ENCODE measurements at regions not wholly inside any gene's neighbourhood (a gene's known extent, or its start where the extent isn't known, plus 50 kb on each side); places are given as distances from the start of the nearest gene placed in this dataset.
"Not testable (repeated sequence)": the region's sequence is repeated elsewhere in the genome, so short reads cannot be mapped to it uniquely, and the experiment has no call there.

DNA sequence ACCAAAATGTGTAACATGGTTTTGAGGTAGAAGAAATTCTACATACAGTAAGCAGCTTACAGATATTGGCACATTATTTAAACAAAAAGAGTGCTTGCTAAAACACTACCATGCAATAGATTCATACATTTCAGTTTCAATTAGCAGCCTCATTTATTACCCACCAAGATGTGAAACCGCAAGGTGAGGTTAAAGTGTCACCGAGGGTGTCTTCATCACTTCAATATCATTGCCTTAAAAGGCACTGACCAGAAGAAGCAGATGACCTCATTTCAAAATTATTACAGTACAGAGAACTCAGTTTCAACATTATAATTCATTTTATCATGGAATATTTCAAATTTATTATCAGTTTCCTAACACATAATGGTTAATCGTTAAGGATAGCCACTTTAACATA, 302.2 kb downstream of the ISL1 start:
- H3K4me3 ChIP-seq, result no peak overlapping the region
- no peak overlapping the region for H3K27ac ChIP-seq
- WGBS, 2 donors, result 66 to 68% methylated on average over 3 of the region's 3 CpGs
- intact Hi-C loops (cut with DNase I), result no loop called here
- no peaks in the 10 kb centered on the region for H3K27me3 ChIP-seq
- no peaks in the 10 kb centered on the region for H3K36me3 ChIP-seq (replicated peaks in 1 of 2; ENCODE audit: insufficient read depth in 1 of 2, low read depth in 2 of 2)
- no peaks in the 10 kb centered on the region for H3K4me1 ChIP-seq
- TF ChIP-seq, protein P1, sequence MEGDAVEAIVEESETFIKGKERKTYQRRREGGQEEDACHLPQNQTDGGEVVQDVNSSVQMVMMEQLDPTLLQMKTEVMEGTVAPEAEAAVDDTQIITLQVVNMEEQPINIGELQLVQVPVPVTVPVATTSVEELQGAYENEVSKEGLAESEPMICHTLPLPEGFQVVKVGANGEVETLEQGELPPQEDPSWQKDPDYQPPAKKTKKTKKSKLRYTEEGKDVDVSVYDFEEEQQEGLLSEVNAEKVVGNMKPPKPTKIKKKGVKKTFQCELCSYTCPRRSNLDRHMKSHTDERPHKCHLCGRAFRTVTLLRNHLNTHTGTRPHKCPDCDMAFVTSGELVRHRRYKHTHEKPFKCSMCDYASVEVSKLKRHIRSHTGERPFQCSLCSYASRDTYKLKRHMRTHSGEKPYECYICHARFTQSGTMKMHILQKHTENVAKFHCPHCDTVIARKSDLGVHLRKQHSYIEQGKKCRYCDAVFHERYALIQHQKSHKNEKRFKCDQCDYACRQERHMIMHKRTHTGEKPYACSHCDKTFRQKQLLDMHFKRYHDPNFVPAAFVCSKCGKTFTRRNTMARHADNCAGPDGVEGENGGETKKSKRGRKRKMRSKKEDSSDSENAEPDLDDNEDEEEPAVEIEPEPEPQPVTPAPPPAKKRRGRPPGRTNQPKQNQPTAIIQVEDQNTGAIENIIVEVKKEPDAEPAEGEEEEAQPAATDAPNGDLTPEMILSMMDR (IDR thresholded peaks at IDR 0.05), result no peak
- TF ChIP-seq POLR2A (IDR thresholded peaks at IDR 0.05), result no peak
- DNase-seq (no peak), ATAC-seq (no peak)
- H3K9me3 ChIP-seq, result no peaks in the 10 kb centered on the region

DNA sequence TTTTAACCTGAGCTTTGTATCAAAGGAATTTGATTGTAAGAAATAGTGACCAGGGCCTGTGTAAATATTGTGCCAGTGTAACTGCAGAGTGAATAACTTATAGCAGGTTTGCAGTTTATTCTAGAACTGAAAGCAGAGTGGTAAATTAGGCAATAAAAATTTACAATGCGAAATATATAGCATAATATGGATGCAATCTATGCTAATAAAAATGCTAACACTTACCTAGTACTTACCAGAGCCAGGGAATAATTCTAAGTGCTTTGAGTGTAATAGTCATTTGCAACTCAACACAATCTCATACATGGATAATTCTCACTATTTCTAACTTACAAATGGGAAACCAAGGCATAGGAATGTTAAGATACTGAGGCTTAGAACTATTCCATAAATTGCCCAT, 303.4 kb downstream of the ISL1 start:
- Histone ChIP-seq H3K27ac (no peak overlapping the region), H3K4me1 (no peaks in the 10 kb centered on the region), H3K36me3 (replicated peaks in 1 of 2; ENCODE audit: insufficient read depth in 1 of 2, low read depth in 2 of 2) (no peaks in the 10 kb centered on the region), H3K27me3 (no peaks in the 10 kb centered on the region), H3K9me3 (no peaks in the 10 kb centered on the region), H3K4me3 (no peak overlapping the region)
- intact Hi-C loops (cut with DNase I), result no loop called here
- no peak for DNase-seq
- TF ChIP-seq, protein P1 (IDR thresholded peaks at IDR 0.05), result no peak
- no peak for TF ChIP-seq POLR2A (IDR thresholded peaks at IDR 0.05)
- WGBS, 2 donors, result 42 to 59% methylated on average over 1 of the region's 1 CpG
- no peak for ATAC-seq

DNA sequence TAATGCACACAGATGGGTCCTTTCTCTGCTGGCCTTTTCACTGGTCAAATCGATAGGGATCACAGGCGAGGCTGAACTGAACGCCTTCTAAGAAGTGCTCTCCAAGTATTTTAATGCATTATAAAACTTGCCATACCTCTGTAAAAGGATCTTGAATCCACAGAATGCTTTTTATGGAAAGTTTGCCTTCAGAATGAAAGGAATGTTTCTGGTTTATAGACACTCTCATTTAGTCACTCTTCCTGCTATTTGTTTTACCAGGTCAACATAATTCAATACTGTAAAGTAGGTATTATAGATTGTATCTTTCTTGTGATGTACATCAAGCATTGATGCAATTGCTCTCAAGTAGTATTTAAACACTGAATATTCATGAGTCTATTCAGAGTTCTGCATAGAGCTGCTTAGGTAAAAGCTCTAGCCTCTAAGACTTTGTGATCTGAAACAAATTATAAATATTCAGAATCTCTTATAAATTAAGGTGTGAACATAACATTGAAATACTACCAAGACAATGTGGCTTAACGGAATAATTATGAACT, 308.4 kb downstream of the ISL1 start:
- H3K27ac ChIP-seq, result no peak overlapping the region
- DNase-seq (no peak), ATAC-seq (no peak)
- H3K4me1 ChIP-seq, result no peaks in the 10 kb centered on the region
- H3K9me3 ChIP-seq, result no peaks in the 10 kb centered on the region
- no peak overlapping the region for H3K4me3 ChIP-seq
- intact Hi-C loops (cut with DNase I), result no loop called here
- TF ChIP-seq, protein P1 (IDR thresholded peaks at IDR 0.05), result no peak
- no peak for TF ChIP-seq POLR2A (IDR thresholded peaks at IDR 0.05)
- no peaks in the 10 kb centered on the region for H3K27me3 ChIP-seq
- no peaks in the 10 kb centered on the region for H3K36me3 ChIP-seq (replicated peaks in 1 of 2; ENCODE audit: insufficient read depth in 1 of 2, low read depth in 2 of 2)
- 39 to 68% methylated on average over 4 of the region's 4 CpGs for WGBS, 2 donors

DNA sequence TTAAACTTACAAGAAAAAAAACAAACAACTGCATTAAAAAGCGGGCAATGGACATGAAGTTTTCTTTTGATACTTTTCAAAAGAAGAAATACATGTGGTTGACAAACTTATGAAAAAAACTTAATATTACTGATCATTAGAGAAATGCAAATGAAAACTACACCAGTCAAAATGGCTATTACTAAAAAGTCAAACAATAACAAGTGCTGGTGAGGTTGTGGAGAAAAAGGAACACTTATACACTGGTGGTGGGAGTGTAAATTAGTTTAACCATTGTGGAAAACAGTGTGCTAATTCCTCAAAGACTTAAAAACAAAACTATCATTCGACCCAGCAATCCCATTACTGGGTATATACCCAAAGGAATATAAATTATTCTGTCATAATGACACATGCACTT, 311.6 kb downstream of the ISL1 start:
- intact Hi-C loops (cut with DNase I), result no loop called here
- Histone ChIP-seq H3K4me1 (no peaks in the 10 kb centered on the region), H3K27ac (no peak overlapping the region), H3K36me3 (replicated peaks in 1 of 2; ENCODE audit: insufficient read depth in 1 of 2, low read depth in 2 of 2) (no peaks in the 10 kb centered on the region), H3K9me3 (no peaks in the 10 kb centered on the region), H3K4me3 (no peak overlapping the region), H3K27me3 (no peaks in the 10 kb centered on the region)
- 12 to 48% methylated on average over 2 of the region's 2 CpGs for WGBS, 2 donors
- ATAC-seq, result no peak
- TF ChIP-seq POLR2A (IDR thresholded peaks at IDR 0.05), result no peak
- TF ChIP-seq, protein P1 (IDR thresholded peaks at IDR 0.05), result no peak
- DNase-seq, result no peak

DNA sequence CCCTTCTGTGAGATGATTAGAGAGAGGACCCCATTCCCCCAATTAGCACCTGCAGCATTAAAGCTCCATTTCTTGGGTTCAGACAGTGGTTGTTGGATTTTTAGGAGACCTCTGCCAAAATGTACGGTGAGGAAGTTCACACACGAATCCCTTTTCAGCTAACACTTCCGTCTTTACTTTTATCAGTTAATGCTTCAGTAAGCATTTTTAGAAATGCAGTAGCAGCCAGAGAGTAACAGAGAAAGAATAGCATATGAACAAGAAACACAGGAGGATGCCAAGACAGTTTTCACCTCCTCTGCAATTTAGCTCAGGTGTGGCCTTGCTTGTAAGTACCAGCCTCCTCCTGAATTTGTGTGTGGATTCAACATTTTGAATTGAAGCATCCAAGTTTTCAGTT, 312.9 kb downstream of the ISL1 start:
- DNase-seq (no peak), ATAC-seq (no peak)
- H3K4me1 ChIP-seq, result no peaks in the 10 kb centered on the region
- no peaks in the 10 kb centered on the region for H3K27me3 ChIP-seq
- H3K27ac ChIP-seq, result no peak overlapping the region
- WGBS, 2 donors, result 63 to 68% methylated on average over 3 of the region's 3 CpGs
- intact Hi-C loops (cut with DNase I), result no loop called here
- TF ChIP-seq, protein P1 (IDR thresholded peaks at IDR 0.05), result no peak
- no peak for TF ChIP-seq POLR2A (IDR thresholded peaks at IDR 0.05)
- no peak overlapping the region for H3K4me3 ChIP-seq
- no peaks in the 10 kb centered on the region for H3K36me3 ChIP-seq (replicated peaks in 1 of 2; ENCODE audit: insufficient read depth in 1 of 2, low read depth in 2 of 2)
- no peaks in the 10 kb centered on the region for H3K9me3 ChIP-seq

DNA sequence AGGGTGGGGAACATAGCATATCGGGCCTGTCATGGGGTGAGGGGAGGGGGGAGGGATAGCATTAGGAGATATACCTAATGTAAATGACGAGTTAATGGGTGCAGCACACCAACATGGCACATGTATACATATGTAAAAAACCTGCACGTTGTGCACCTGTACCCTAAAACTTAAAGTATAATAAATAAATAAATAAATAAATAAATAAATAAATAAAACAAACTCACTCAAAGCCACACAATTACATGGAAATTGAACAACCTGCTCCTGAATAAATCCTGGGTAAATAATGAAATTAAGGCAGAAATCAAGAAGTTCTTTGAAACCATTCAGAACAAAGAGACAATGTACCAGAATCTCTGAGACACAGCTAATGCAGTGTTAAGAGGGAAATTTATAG, 318.8 kb downstream of the ISL1 start:
- 73 to 75% methylated on average over 3 of the region's 3 CpGs for WGBS, 2 donors
- DNase-seq, result not testable (repeated sequence)

More for the DNA sequence above, 318.8 kb downstream of the ISL1 start:
- H3K27me3 ChIP-seq; ATAC-seq; H3K4me1 ChIP-seq; H3K9me3 ChIP-seq; H3K36me3 ChIP-seq (replicated peaks in 1 of 2; ENCODE audit: insufficient read depth in 1 of 2, low read depth in 2 of 2); H3K27ac ChIP-seq; H3K4me3 ChIP-seq; intact Hi-C loops (cut with DNase I): not testable (repeated sequence)

Measured in body of pancreas (tissue), 4 donors.